PC-9 (cell line): ENCODE measurements at regions not wholly inside any gene's neighbourhood (a gene's known extent, or its start where the extent isn't known, plus 50 kb on each side); places are given as distances from the start of the nearest gene placed in this dataset.
A peak's percentile ranks its signal among the peaks of the same experiment; 100 is the strongest.

Experiments used
- BruUV-seq: library from RNA; stranded (reverse); fragments of 400-500 nt; replicated peaks from 2 replicates; lab custom pipeline; 2021; lab: Mats Ljungman, UMichigan
- CTCF ChIA-PET: fragments of 300-600 bp; sonication (Branson Sonifier 250); formaldehyde crosslinking; loops from one replicate; lab custom pipeline; 2022; ENCODE audit warnings: antibody characterized with exemption; lab: Charles Lee
- POLR2A ChIA-PET: fragments of 300-600 bp; sonication (Branson Sonifier 250); formaldehyde crosslinking; loops from one replicate; lab custom pipeline; 2022; ENCODE audit warnings: antibody characterized with exemption; ENCODE audit not compliant: unreplicated experiment; lab: Charles Lee
- DNase-seq, 2 experiments: peaks; one replicate each; pipeline versions ENCODE4 v3.0.0 to v3.0.0-alpha.2; 2015 to 2022; ENCODE audit warnings: mixed read lengths in 1 of 2
- H2AFZ ChIP-seq: fragments of 200-600 bp; sonication (generic); 2 replicates; pipeline ENCODE4 v1.8.1; 2017; ENCODE audit warnings: antibody characterized with exemption
- H3F3A ChIP-seq: fragments of 200-600 bp; sonication (generic); 2 replicates; pipeline ENCODE4 v1.8.1; 2017; ENCODE audit warnings: antibody characterized with exemption, mild to moderate bottlenecking, low read depth; ENCODE audit not compliant: insufficient read depth
- H3K27ac ChIP-seq: fragments of 200-600 bp; sonication (generic); 2 replicates; pipeline ENCODE4 v1.6.1; 2016; ENCODE audit warnings: mixed run types
- H3K27me3 ChIP-seq: fragments of 200-600 bp; sonication (generic); 2 replicates; pipeline ENCODE4 v1.6.1; 2016; ENCODE audit warnings: low read depth, mixed run types; ENCODE audit not compliant: insufficient read depth
- H3K36me3 ChIP-seq: fragments of 200-600 bp; sonication (generic); 2 replicates; pipeline ENCODE4 v1.6.1; 2016; ENCODE audit warnings: low read depth, mixed run types
- H3K4me1 ChIP-seq: fragments of 200-600 bp; sonication (generic); replicated peaks from 2 replicates; pipeline ENCODE4 v1.6.1; 2016; ENCODE audit warnings: mixed run types; ENCODE audit not compliant: insufficient read depth
- H3K4me2 ChIP-seq: fragments of 200-600 bp; sonication (generic); 2 replicates; pipeline ENCODE4 v1.6.1; 2017; ENCODE audit warnings: mixed run types
- H3K4me3 ChIP-seq: fragments of 200-600 bp; sonication (generic); 2 replicates; pipeline ENCODE4 v1.6.1; 2016; ENCODE audit warnings: mixed run types
- H3K79me2 ChIP-seq: fragments of 200-600 bp; sonication (generic); 2 replicates; pipeline ENCODE4 v1.6.1; 2017; ENCODE audit warnings: low read depth, mixed run types
- H3K9me2 ChIP-seq: fragments of 200-600 bp; sonication (generic); 2 replicates; pipeline ENCODE4 v1.8.1; 2017; ENCODE audit warnings: mild to moderate bottlenecking; ENCODE audit not compliant: insufficient read depth
- H3K9me3 ChIP-seq: fragments of 200-600 bp; sonication (generic); 2 replicates; pipeline ENCODE4 v1.8.1; 2016; ENCODE audit warnings: low read depth; ENCODE audit not compliant: insufficient read depth
- H4K20me1 ChIP-seq: fragments of 200-600 bp; sonication (generic); 2 replicates; pipeline ENCODE4 v1.8.1; 2017; ENCODE audit not compliant: insufficient read depth
- CTCF ChIP-seq: fragments of 200-600 bp; sonication (generic); conservative IDR thresholded peaks from 2 replicates; pipeline ENCODE4 v1.6.1; 2017; ENCODE audit warnings: mixed run types, antibody characterized with exemption, mild to moderate bottlenecking, moderate library complexity
- EZH2 ChIP-seq: fragments of 200-600 bp; sonication (generic); IDR thresholded peaks from 2 replicates; pipeline ENCODE4 v1.8.0; 2017; ENCODE audit warnings: antibody characterized with exemption, low read depth
- intact Hi-C: fragments of 100-400 bp; cut with micrococcal nuclease; formaldehyde crosslinking; loops from one replicate; pipeline ENCODE4 v1.10.0; 2022; ENCODE audit not compliant: unreplicated experiment

DNA sequence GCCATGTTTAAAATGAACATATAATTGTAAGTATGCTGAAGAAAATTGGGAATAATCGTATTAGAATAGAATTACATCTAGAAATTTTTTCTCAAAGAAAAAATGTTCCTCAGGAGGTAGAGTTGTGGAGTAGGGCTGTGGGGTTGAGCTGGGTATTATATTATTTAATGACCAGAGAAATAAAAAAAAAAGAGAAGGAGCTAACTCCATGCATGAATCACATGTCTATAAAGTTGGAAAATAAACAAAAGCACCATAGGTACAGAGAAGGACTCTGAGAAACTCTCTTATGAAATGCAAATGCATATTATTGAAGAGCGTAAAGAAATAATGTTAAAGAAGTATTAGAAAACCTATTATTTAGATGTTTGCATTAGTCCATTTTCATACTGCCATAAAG lies 405.5 kb downstream of the EFNB2 start:
- no TSS peak for BruUV-seq
- Histone ChIP-seq H3K36me3 (no peaks in the 10 kb centered on the region), H4K20me1 (no peaks in the 10 kb centered on the region), H3K27me3 (no peaks in the 10 kb centered on the region), H3K27ac (no peak overlapping the region), H3K9me3 (peaks cover 3% of the 10 kb centered on the region; the same call in 1 of the 2 replicates), H3K79me2 (no peaks in the 10 kb centered on the region), H3F3A (peaks cover 4% of the 10 kb centered on the region; the same call in 1 of the 2 replicates), H3K4me1 (peaks cover 35% of the 10 kb centered on the region), H3K9me2 (no peaks in the 10 kb centered on the region), H3K4me3 (no peak overlapping the region), H2AFZ (no peak overlapping the region), H3K4me2 (no peak overlapping the region)
- DNase-seq, result no peak
- ChIA-PET CTCF (no interaction called here), POLR2A (interaction anchor here (0.6 kb wide), 1 partner anchor 261 kb away, joined by 4 read pairs; no protein-coding TSS in a partner anchor)
- TF ChIP-seq EZH2 (no peak), CTCF (no peak)
- intact Hi-C loops, result no loop called here

- Histone ChIP-seq H3K4me2 (peak overlapping the region; percentile 16), H3F3A (peaks cover 4% of the 10 kb centered on the region; the same call in 1 of the 2 replicates), H3K4me3 (no peak overlapping the region), H3K27me3 (no peaks in the 10 kb centered on the region), H3K36me3 (no peaks in the 10 kb centered on the region), H3K9me2 (no peaks in the 10 kb centered on the region), H3K79me2 (no peaks in the 10 kb centered on the region), H3K4me1 (peaks cover 35% of the 10 kb centered on the region), H4K20me1 (no peaks in the 10 kb centered on the region), H3K9me3 (peaks cover 3% of the 10 kb centered on the region; the same call in 1 of the 2 replicates), H3K27ac (peak overlapping the region; percentile 13; the same call in 1 of the 2 replicates), H2AFZ (no peak overlapping the region; the same call in 1 of the 2 replicates)
- ChIA-PET POLR2A (interaction anchor here (0.6 kb wide), 1 partner anchor 262 kb away, joined by 4 read pairs; no protein-coding TSS in a partner anchor), CTCF (no interaction called here)
- TF ChIP-seq EZH2, result no peak
- no peak for TF ChIP-seq CTCF
- no TSS peak for BruUV-seq
- peak in 1 of 2 experiments; percentile 98 for DNase-seq
- intact Hi-C loops, result no loop called here
Observed at GRCh38 chr13:106129273-106129672, 406.2 kb downstream of the EFNB2 start.

DNA sequence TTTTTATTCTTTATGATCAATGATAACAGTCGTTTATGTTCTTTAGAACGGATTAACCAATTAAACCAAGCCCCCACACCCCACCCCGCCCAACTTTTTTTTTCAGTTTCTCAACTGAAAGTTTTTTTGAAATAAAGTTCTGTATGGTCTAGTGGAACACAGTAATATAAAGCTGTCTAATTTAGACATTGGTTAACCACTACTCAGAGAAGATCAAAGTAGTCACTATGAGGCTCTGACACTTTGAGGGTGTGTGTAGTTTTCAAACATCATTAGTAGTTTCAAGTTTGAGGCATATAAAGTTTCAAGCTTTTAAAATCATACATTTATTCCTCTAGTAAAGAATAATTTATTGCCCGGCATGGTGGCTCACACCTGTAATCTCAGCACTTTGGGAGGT lies 413.2 kb downstream of the EFNB2 start:
- H3K9me2 ChIP-seq, result no peaks in the 10 kb centered on the region
- no peak overlapping the region for H3K4me3 ChIP-seq
- H3K4me2 ChIP-seq, result no peak overlapping the region
- no peak overlapping the region for H2AFZ ChIP-seq
- POLR2A ChIA-PET, result no interaction called here
- TF ChIP-seq CTCF (no peak), EZH2 (no peak)
- H3K27ac ChIP-seq, result no peak overlapping the region
- no peaks in the 10 kb centered on the region for H3K27me3 ChIP-seq
- H3K79me2 ChIP-seq, result no peaks in the 10 kb centered on the region
- peaks cover 23% of the 10 kb centered on the region for H3K4me1 ChIP-seq
- H3K36me3 ChIP-seq, result no peaks in the 10 kb centered on the region
- CTCF ChIA-PET, result no interaction called here
- BruUV-seq, result no TSS peak
- DNase-seq, result no peak
- H3F3A ChIP-seq, result no peaks in the 10 kb centered on the region
- no peaks in the 10 kb centered on the region for H3K9me3 ChIP-seq
- H4K20me1 ChIP-seq, result no peaks in the 10 kb centered on the region
- intact Hi-C loops, result no loop called here
